Loucy (cell line): ENCODE measurements at regions not wholly inside any gene's neighbourhood (a gene's known extent, or its start where the extent isn't known, plus 50 kb on each side); places are given as distances from the start of the nearest gene placed in this dataset.

Experiments
- EZH2phosphoT487 ChIP-seq: fragments of 200-600 bp; IDR thresholded peaks from 2 replicates; pipeline ENCODE4 v1.6.1; 2018; ENCODE audit warnings: antibody characterized with exemption, mild to moderate bottlenecking, moderate library complexity, borderline replicate concordance
- TF ChIP-seq, protein P1 (sequence below): fragments of 200-600 bp; sonication (generic); conservative IDR thresholded peaks from 2 replicates; pipeline ENCODE4 v1.5.1; 2014; ENCODE audit warnings: mild to moderate bottlenecking, antibody characterized with exemption, low read length

DNA sequence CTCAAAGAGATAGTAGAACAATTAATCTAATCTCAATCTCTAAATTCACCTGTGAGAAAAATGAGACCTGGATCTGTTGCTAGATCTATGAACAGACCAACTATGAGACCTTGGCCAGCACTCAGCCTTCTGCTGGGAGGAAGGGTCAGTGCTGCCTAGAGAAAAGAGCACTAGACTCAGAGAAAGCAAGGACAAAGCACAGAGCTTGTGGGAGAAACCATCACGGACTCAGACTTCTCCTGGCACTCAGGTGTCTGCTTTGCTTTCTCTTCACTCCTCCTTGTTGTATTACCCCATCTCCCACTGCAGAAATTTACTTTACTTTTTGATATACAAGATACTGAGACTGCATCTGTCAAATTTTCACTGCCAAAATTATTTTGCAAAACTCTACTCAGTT lies 890.0 kb upstream of the NUDT12 start:
- TF ChIP-seq, protein P1, sequence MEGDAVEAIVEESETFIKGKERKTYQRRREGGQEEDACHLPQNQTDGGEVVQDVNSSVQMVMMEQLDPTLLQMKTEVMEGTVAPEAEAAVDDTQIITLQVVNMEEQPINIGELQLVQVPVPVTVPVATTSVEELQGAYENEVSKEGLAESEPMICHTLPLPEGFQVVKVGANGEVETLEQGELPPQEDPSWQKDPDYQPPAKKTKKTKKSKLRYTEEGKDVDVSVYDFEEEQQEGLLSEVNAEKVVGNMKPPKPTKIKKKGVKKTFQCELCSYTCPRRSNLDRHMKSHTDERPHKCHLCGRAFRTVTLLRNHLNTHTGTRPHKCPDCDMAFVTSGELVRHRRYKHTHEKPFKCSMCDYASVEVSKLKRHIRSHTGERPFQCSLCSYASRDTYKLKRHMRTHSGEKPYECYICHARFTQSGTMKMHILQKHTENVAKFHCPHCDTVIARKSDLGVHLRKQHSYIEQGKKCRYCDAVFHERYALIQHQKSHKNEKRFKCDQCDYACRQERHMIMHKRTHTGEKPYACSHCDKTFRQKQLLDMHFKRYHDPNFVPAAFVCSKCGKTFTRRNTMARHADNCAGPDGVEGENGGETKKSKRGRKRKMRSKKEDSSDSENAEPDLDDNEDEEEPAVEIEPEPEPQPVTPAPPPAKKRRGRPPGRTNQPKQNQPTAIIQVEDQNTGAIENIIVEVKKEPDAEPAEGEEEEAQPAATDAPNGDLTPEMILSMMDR: no peak
- no peak for TF ChIP-seq EZH2phosphoT487
